Stimulated activated CD4-positive, alpha-beta T cell treated with anti-CD3 and anti-CD28 coated beads, Interleukin-1b, Interleukin-23, amount 100 ng/mL, for 4 hours (primary cell): ENCODE measurements at regions not wholly inside any gene's neighbourhood (a gene's known extent, or its start where the extent isn't known, plus 50 kb on each side); places are given as distances from the start of the nearest gene placed in this dataset.
"Not testable (repeated sequence)": the region's sequence is repeated elsewhere in the genome, so short reads cannot be mapped to it uniquely, and the experiment has no call there.

ENCODE experiments used
- DNase-seq, 2 donors: peaks; one replicate each; pipeline ENCODE4 v3.0.0-alpha.2; 2020; ENCODE audit warnings: low read depth in 2 of 2

GRCh38 chr4:137740141-137740540 is 207.8 kb upstream of the PCDH18 start:
- DNase-seq: no peak

- no peak for DNase-seq
These were observed 207.1 kb upstream of the PCDH18 start for GRCh38 chr4:137739391-137739790.

- no peak for DNase-seq
These were observed 206.2 kb upstream of the PCDH18 start for GRCh38 chr4:137738375-137738990.

- no peak for DNase-seq
These were observed 203.3 kb upstream of the PCDH18 start for GRCh38 chr4:137735561-137736104.

GRCh38 chr4:137733174-137734141 is 201.2 kb upstream of the PCDH18 start:
- not testable (repeated sequence) for DNase-seq

GRCh38 chr4:137722910-137723309 is 190.6 kb upstream of the PCDH18 start:
- no peak for DNase-seq

GRCh38 chr4:137711502-137711901 is 179.2 kb upstream of the PCDH18 start:
- DNase-seq: no peak

GRCh38 chr4:137707626-137708025 is 175.3 kb upstream of the PCDH18 start:
- no peak for DNase-seq

GRCh38 chr4:137707102-137707620 is 174.9 kb upstream of the PCDH18 start:
- DNase-seq: no peak

- DNase-seq: no peak
These were observed 173.0 kb upstream of the PCDH18 start for GRCh38 chr4:137705171-137705783.

- no peak for DNase-seq
These were observed 170.9 kb upstream of the PCDH18 start for GRCh38 chr4:137703195-137703594.

GRCh38 chr4:137702512-137702911 is 170.2 kb upstream of the PCDH18 start:
- DNase-seq: no peak

- no peak for DNase-seq
These were observed 169.1 kb upstream of the PCDH18 start for GRCh38 chr4:137701401-137701800.

- DNase-seq: no peak
These were observed 168.5 kb upstream of the PCDH18 start for GRCh38 chr4:137700751-137701150.

- no peak for DNase-seq
These were observed 167.8 kb upstream of the PCDH18 start for GRCh38 chr4:137700072-137700471.

GRCh38 chr4:137694138-137694537 is 161.8 kb upstream of the PCDH18 start:
- no peak for DNase-seq

GRCh38 chr4:137693641-137694040 is 161.3 kb upstream of the PCDH18 start:
- no peak for DNase-seq

GRCh38 chr4:137692205-137692604 is 159.9 kb upstream of the PCDH18 start:
- DNase-seq: no peak

- no peak for DNase-seq
These were observed 156.4 kb upstream of the PCDH18 start for GRCh38 chr4:137688651-137689050.

GRCh38 chr4:137685357-137685756 is 153.1 kb upstream of the PCDH18 start:
- DNase-seq: no peak

- DNase-seq: no peak
These were observed 148.8 kb upstream of the PCDH18 start for GRCh38 chr4:137681081-137681480.

- no peak for DNase-seq
These were observed 146.5 kb upstream of the PCDH18 start for GRCh38 chr4:137678796-137679195.
